Endothelial cell of umbilical vein (primary cell): ENCODE measurements at regions not wholly inside any gene's neighbourhood (a gene's known extent, or its start where the extent isn't known, plus 50 kb on each side); places are given as distances from the start of the nearest gene placed in this dataset.

Experiments
- BruUV-seq: library from RNA; stranded (reverse); fragments of 400-500 nt; replicated peaks from 2 replicates; lab custom pipeline; 2021; lab: Mats Ljungman, UMichigan
- CTCF ChIA-PET: fragments of 300-600, 350-600 bp; sonication (Branson Sonifier 250); formaldehyde crosslinking; loops from one replicate; lab custom pipeline; 2021; ENCODE audit warnings: antibody characterized with exemption, inconsistent platforms; lab: Charles Lee
- POLR2A ChIA-PET: fragments of 300-600, 350-600 bp; sonication (Branson Sonifier 250); formaldehyde crosslinking; loops from one replicate; lab custom pipeline; 2021; ENCODE audit warnings: antibody characterized with exemption, inconsistent platforms; lab: Charles Lee
- DNase-seq: peaks from one replicate; pipeline ENCODE4 v3.0.0-alpha.2; 2011; ENCODE audit warnings: low read depth, low spot score
- FAIRE-seq: peaks from 2 replicates; lab custom pipeline; 2011; peaks lifted over from hg19 to GRCh38; lab: Jason Lieb, UNC
- H2AFZ ChIP-seq: 2 replicates; pipeline ENCODE4 v1.6.0; 2012; ENCODE audit warnings: low read depth, low read length, control low read depth, inconsistent platforms
- H3K27ac ChIP-seq: 2 replicates; pipeline ENCODE4 v1.5.1; 2011; ENCODE audit warnings: low read depth, mild to moderate bottlenecking, control low read depth, low read length, moderate library complexity; ENCODE audit not compliant: insufficient read depth
- H3K27me3 ChIP-seq, 2 experiments: 2 replicates each; pipeline versions ENCODE4 v1.6.0 to v1.6.1; 2011; ENCODE audit warnings: low read length in 2 of 2, mixed read lengths in 1 of 2; ENCODE audit not compliant: control insufficient read depth in 2 of 2, insufficient read depth in 2 of 2
- H3K36me3 ChIP-seq, 2 experiments: 2 replicates in 1 of 2; 3 replicates in 1 of 2; pipeline ENCODE4 v1.5.1; 2011; ENCODE audit warnings: low read length in 2 of 2, mild to moderate bottlenecking in 1 of 2, moderate library complexity in 1 of 2; ENCODE audit not compliant: control insufficient read depth in 2 of 2, insufficient read depth in 2 of 2; ENCODE audit errors: extremely low read depth in 1 of 2
- H3K4me1 ChIP-seq: 3 replicates; pipeline ENCODE4 v1.5.1; 2011; ENCODE audit warnings: mild to moderate bottlenecking, low read length; ENCODE audit not compliant: control insufficient read depth, insufficient read depth; ENCODE audit errors: extremely low read depth
- H3K4me2 ChIP-seq: 2 replicates; pipeline ENCODE4 v1.6.1; 2011; ENCODE audit warnings: low read length, control low read depth, mixed read lengths; ENCODE audit not compliant: insufficient read depth
- H3K4me3 ChIP-seq, 3 experiments: fragments of 200-600 bp in 1 of 3; sonication (generic), shearing (Covaris generic) in 1 of 3; replicated peaks in 1 of 3; 2 replicates each; pipeline ENCODE4 v1.5.1; 2011 to 2016; ENCODE audit warnings: control low read depth in 3 of 3, low read length in 3 of 3, mild to moderate bottlenecking in 2 of 3, inconsistent platforms in 1 of 3, low read depth in 1 of 3, moderate library complexity in 1 of 3; ENCODE audit not compliant: insufficient read depth in 1 of 3
- H3K79me2 ChIP-seq: 2 replicates; pipeline ENCODE4 v1.6.0; 2012; ENCODE audit warnings: low read length, inconsistent platforms; ENCODE audit not compliant: control insufficient read depth, insufficient read depth
- H3K9ac ChIP-seq: replicated peaks from 2 replicates; pipeline ENCODE3; 2011; ENCODE audit warnings: low read length, control low read depth; ENCODE audit not compliant: insufficient read depth; ENCODE audit errors: extremely low read depth
- H3K9me1 ChIP-seq: replicated peaks from 3 replicates; pipeline ENCODE4 v1.6.0; 2011; ENCODE audit warnings: mild to moderate bottlenecking, low read length; ENCODE audit not compliant: control insufficient read depth, insufficient read depth; ENCODE audit errors: extremely low read depth
- H3K9me3 ChIP-seq: replicated peaks from 2 replicates; pipeline ENCODE4 v1.5.1; 2012; ENCODE audit warnings: low read length, inconsistent platforms; ENCODE audit not compliant: control insufficient read depth, insufficient read depth
- H4K20me1 ChIP-seq: replicated peaks from 2 replicates; pipeline ENCODE3; 2011; ENCODE audit warnings: mild to moderate bottlenecking, low read length; ENCODE audit not compliant: control insufficient read depth, insufficient read depth; ENCODE audit errors: extremely low read depth
- CTCF ChIP-seq, 2 donors: IDR thresholded peaks; 1 replicate in 1 of 2; 2 replicates in 1 of 2; pipeline ENCODE4 v1.5.1; 2011; ENCODE audit warnings: low read length in 2 of 2, mild to moderate bottlenecking in 2 of 2, moderate library complexity in 2 of 2, control low read depth in 1 of 2, inconsistent platforms in 1 of 2, low read depth in 1 of 2; ENCODE audit not compliant: insufficient read depth in 1 of 2; ENCODE audit errors: extremely low read depth in 1 of 2
- EZH2 ChIP-seq: IDR thresholded peaks from 2 replicates; pipeline ENCODE4 v1.6.1; 2012; ENCODE audit warnings: borderline replicate concordance, low read depth, mild to moderate bottlenecking, moderate library complexity, low read length, inconsistent platforms; ENCODE audit not compliant: severe bottlenecking
- FOS ChIP-seq: IDR thresholded peaks from 2 replicates; pipeline ENCODE4 v1.6.1; 2011; ENCODE audit warnings: mild to moderate bottlenecking, low read length, moderate library complexity, borderline replicate concordance; ENCODE audit not compliant: insufficient read depth
- GATA2 ChIP-seq: IDR thresholded peaks from 2 replicates; pipeline ENCODE4 v1.7.0; 2011; ENCODE audit warnings: low read depth, mild to moderate bottlenecking, moderate library complexity, mixed read lengths, low read length; ENCODE audit not compliant: insufficient read length, insufficient read depth
- JUN ChIP-seq: IDR thresholded peaks from 2 replicates; pipeline ENCODE4 v1.6.1; 2011; ENCODE audit warnings: borderline replicate concordance, low read depth; ENCODE audit not compliant: insufficient read length, insufficient read depth
- MAX ChIP-seq: IDR thresholded peaks from 2 replicates; pipeline ENCODE4 v1.6.1; 2011; ENCODE audit not compliant: insufficient read depth, insufficient read length
- MYC ChIP-seq: IDR thresholded peaks from one replicate; pipeline ENCODE4 v1.6.1; 2011; ENCODE audit warnings: mild to moderate bottlenecking, low read depth, low read length
- POLR2A ChIP-seq: IDR thresholded peaks from 2 replicates; pipeline ENCODE4 v1.6.1; 2012; ENCODE audit warnings: low read depth, mild to moderate bottlenecking, control low read depth, low read length
- POLR2AphosphoS5 ChIP-seq: IDR thresholded peaks from 2 replicates; pipeline ENCODE4 v1.6.1; 2012; ENCODE audit warnings: low read depth, mild to moderate bottlenecking, control low read depth, low read length, moderate library complexity; ENCODE audit not compliant: insufficient read depth
- dilution Hi-C: fragments of 300-500 bp; cut with MboI; formaldehyde crosslinking; loops from one replicate; pipeline ENCODE4 v1.15.0; 2019; ENCODE audit warnings: low sequenced_read_pairs; ENCODE audit not compliant: extremely low pct_ligation_motif_present
- intact Hi-C: fragments of 100-400 bp; cut with micrococcal nuclease; formaldehyde crosslinking; loops from one replicate; pipeline ENCODE4 v1.10.0; 2022

- no peak for FAIRE-seq
- intact Hi-C loops (no loop called here), dilution Hi-C loops (no loop called here)
- CTCF ChIA-PET, result no interaction called here
- TF ChIP-seq FOS, result no peak
- TF ChIP-seq GATA2, result no peak
- no peak for TF ChIP-seq JUN
- TF ChIP-seq MYC, result no peak
- no peak for TF ChIP-seq MAX
- TF ChIP-seq CTCF (IDR thresholded peaks at IDR 0.05; ENCODE audit: extremely low read depth in 1 of 2, insufficient read depth in 1 of 2, low read depth in 1 of 2, low read length in 2 of 2), result no peak
- no peak for TF ChIP-seq POLR2AphosphoS5
- no peak for TF ChIP-seq POLR2A
- TF ChIP-seq EZH2, result no peak
- POLR2A ChIA-PET, result no interaction called here
- Histone ChIP-seq H3K4me3 (no peak overlapping the region), H3K4me2 (no peak overlapping the region), H3K9ac (no peak overlapping the region), H3K27ac (no peak overlapping the region), H3K27me3 (no peaks in the 10 kb centered on the region), H2AFZ (no peak overlapping the region), H3K4me1 (no peaks in the 10 kb centered on the region), H3K79me2 (no peaks in the 10 kb centered on the region), H3K9me3 (no peaks in the 10 kb centered on the region), H4K20me1 (no peaks in the 10 kb centered on the region), H3K36me3 (no peaks in the 10 kb centered on the region), H3K9me1 (no peaks in the 10 kb centered on the region)
- BruUV-seq, result no TSS peak
- no peak for DNase-seq
Measured at GRCh38 chr4:33864290-33864859, 2379.9 kb downstream of the ARAP2 start.
